ENCODE measurements at regions not wholly inside any gene's neighbourhood (a gene's known extent, or its start where the extent isn't known, plus 50 kb on each side); places are given as distances from the start of the nearest gene placed in this dataset.
"Not testable (repeated sequence)": the region's sequence is repeated elsewhere in the genome, so short reads cannot be mapped to it uniquely, and the experiment has no call there.

- not testable (repeated sequence) for TF ChIP-seq CTCF (IDR thresholded peaks at IDR 0.05; ENCODE audit: low read length); EZH2 (optimal IDR thresholded peaks at IDR 0.05; ENCODE audit: low read depth, low read length); EZH2phosphoT487 (IDR thresholded peaks at IDR 0.05; ENCODE audit: low read length)
Measured at GRCh38 chr2:113379621-113380020, 57.9 kb upstream of the ZNG1B start.

All from MM.1S (cell line).